Activated naive CD4-positive, alpha-beta T cell treated with anti-CD3 and anti-CD28 coated beads, Interleukin-2, amount 10 ng/mL, durations not matched to agents 7 days and 5 days (primary cell): ENCODE measurements at regions not wholly inside any gene's neighbourhood (a gene's known extent, or its start where the extent isn't known, plus 50 kb on each side); places are given as distances from the start of the nearest gene placed in this dataset.
"Not testable (repeated sequence)": the region's sequence is repeated elsewhere in the genome, so short reads cannot be mapped to it uniquely, and the experiment has no call there.

Experiments
- CTCF ChIA-PET: fragments of 350-600 bp; sonication (Branson Sonifier 250); formaldehyde crosslinking; loops from one replicate; lab custom pipeline; 2021; ENCODE audit warnings: antibody characterized with exemption; lab: Charles Lee
- DNase-seq: peaks from one replicate; pipeline ENCODE4 v3.0.0-alpha.2; 2020
- H3K27ac Mint-ChIP-seq: one replicate; pipeline ENCODE4 v1.8.0; 2021; ENCODE audit warnings: mild to moderate bottlenecking, moderate library complexity, mixed read lengths
- H3K27me3 Mint-ChIP-seq: one replicate; pipeline ENCODE4 v1.8.0; 2021; ENCODE audit warnings: mild to moderate bottlenecking, mixed read lengths
- H3K36me3 Mint-ChIP-seq: one replicate; pipeline ENCODE4 v1.8.0; 2021; ENCODE audit warnings: mixed read lengths
- H3K4me1 Mint-ChIP-seq: one replicate; pipeline ENCODE4 v1.8.0; 2021; ENCODE audit warnings: mixed read lengths
- H3K4me3 Mint-ChIP-seq: one replicate; pipeline ENCODE4 v1.8.0; 2021; ENCODE audit warnings: mild to moderate bottlenecking, moderate library complexity, mixed read lengths
- H3K9me3 Mint-ChIP-seq: one replicate; pipeline ENCODE4 v1.8.0; 2021; ENCODE audit warnings: mixed read lengths

- no peak for DNase-seq
- CTCF ChIA-PET, result no interaction called here
- peaks cover 12% of the 10 kb centered on the region for H3K27me3 Mint-ChIP-seq
- no peaks in the 10 kb centered on the region for H3K9me3 Mint-ChIP-seq
- H3K4me3 Mint-ChIP-seq, result no peak overlapping the region
- H3K36me3 Mint-ChIP-seq, result no peaks in the 10 kb centered on the region
- H3K27ac Mint-ChIP-seq, result no peak overlapping the region
- H3K4me1 Mint-ChIP-seq, result no peaks in the 10 kb centered on the region
Measured at GRCh38 chr6:167403427-167403826, 78.5 kb downstream of the TTLL2 start.

DNA sequence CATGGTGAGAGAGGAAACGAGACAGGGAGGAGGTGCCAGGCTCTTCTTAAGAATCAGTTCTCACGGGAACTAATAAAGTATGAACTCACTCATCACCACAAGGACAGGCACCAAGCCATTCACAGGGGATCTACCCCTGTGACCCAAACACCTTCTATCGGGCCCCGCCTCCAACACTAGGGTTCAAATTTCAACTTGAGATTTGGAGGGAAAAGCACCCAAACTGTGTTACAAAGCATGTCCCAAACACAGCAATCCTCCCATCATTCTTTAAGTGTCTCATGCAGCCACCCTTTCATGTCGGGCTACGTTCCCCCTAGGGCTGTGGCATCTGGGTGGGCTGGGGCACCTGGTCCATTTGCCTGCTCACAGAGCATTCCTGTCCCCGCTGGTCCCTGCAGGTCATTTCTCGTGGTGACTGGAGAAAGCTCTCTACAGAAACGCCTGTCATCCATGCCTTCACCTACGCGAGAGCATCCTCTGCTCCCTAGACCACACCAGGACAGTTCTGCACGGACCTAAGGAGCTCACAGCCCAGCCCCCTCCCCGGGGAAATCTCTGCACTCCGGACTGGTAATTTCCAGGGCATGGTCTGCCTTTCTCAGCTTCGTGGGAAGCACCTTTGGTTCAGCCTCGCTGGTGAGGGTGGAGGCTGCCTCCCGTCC, 79.6 kb downstream of the TTLL2 start:
- no peak overlapping the region for H3K27ac Mint-ChIP-seq
- H3K9me3 Mint-ChIP-seq, result no peaks in the 10 kb centered on the region
- H3K4me3 Mint-ChIP-seq, result no peak overlapping the region
- no peaks in the 10 kb centered on the region for H3K4me1 Mint-ChIP-seq
- peaks cover 12% of the 10 kb centered on the region for H3K27me3 Mint-ChIP-seq
- H3K36me3 Mint-ChIP-seq, result no peaks in the 10 kb centered on the region
- CTCF ChIA-PET, result no interaction called here
- DNase-seq, result no peak

DNA sequence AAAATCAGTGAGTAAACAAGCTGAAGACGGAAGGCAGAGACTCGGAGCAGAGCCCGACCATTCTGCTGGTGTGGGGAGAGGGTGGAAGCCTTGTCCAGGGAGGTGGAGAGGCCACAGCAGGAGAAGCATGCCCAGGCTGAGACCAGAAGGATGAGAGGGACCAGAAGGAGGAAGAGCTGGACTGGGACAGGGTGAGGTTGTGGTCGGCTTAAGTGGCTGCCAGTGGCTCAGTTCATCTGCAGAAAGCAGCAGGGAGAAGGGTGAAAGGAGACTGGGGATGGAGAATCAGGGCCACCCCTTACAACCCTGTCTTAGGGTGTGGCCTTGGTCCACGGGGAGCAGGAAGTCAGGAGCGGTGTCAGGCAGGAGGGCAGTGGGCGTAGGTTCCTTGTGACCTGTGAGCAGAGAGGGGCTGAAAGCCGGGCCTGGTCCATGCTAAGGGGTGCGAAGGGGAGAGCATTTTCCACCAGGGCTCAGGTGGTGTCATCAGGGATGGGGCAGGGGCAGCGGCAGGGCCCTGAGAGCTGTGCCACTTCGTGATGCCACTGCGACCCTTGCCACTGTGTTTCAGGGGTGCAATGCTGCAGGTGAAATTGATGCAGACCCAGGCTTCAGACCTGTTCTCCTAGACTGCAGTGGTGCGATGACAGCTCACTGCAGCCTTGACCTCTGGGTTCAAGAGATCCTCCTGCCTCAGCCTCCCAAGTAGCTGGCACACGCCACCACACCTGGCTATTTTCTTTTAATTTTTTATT, 81.1 kb downstream of the TTLL2 start:
- Mint-ChIP-seq H3K4me3 (no peak overlapping the region), H3K4me1 (no peaks in the 10 kb centered on the region), H3K27me3 (peaks cover 12% of the 10 kb centered on the region), H3K27ac (no peak overlapping the region), H3K36me3 (no peaks in the 10 kb centered on the region), H3K9me3 (no peaks in the 10 kb centered on the region)
- CTCF ChIA-PET, result no interaction called here
- DNase-seq, result no peak

GRCh38 chr6:167406533-167407238, 81.8 kb downstream of the TTLL2 start:
- H3K4me1 Mint-ChIP-seq, DNase-seq, H3K36me3 Mint-ChIP-seq, H3K27ac Mint-ChIP-seq, H3K27me3 Mint-ChIP-seq, H3K9me3 Mint-ChIP-seq, H3K4me3 Mint-ChIP-seq, CTCF ChIA-PET: not testable (repeated sequence)

DNA sequence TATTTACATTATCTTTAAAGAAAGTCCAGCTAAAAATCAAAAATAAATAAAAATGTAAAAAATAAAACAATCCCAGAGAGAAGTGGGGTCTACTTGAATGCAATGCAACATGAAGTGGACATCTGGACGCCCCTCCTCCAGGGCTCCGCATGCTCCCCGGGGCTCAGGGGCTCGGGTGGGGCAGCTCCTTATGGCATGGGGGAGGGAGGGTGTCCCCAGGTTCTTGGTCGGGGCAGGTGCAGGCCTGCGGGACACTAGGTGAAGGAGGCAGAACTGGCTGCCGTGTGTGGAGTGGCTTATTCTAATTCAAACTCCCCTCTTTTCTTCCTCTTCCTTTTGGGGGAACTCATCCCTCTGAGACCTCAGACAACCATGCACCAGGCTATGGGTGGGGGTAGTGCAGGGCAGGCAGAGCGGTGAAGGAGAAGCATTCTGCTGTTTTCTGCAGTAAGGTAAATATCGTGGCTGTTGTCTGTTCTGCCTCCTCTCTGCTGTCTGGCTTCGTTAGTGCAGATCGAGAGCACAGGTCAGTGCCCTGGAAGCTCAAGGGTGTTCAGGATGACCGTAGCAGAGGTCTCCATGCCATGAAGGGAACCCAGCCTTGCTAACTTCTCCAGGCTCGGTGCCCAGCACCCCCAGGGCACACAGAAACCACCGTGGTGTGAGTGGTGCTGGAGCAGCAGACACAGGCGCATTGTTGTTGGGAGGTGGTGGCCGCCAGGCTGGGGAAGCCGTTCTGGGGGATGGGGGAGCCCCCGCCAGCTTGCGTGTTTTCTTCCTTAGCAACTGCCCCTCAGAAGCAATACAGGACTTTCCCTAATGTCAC, 82.6 kb downstream of the TTLL2 start:
- H3K9me3 Mint-ChIP-seq, result no peaks in the 10 kb centered on the region
- DNase-seq, result no peak
- CTCF ChIA-PET, result no interaction called here
- no peaks in the 10 kb centered on the region for H3K4me1 Mint-ChIP-seq
- no peak overlapping the region for H3K4me3 Mint-ChIP-seq
- no peak overlapping the region for H3K27ac Mint-ChIP-seq
- H3K36me3 Mint-ChIP-seq, result no peaks in the 10 kb centered on the region
- peaks cover 10% of the 10 kb centered on the region for H3K27me3 Mint-ChIP-seq

GRCh38 chr6:167408235-167408869, 83.5 kb downstream of the TTLL2 start:
- H3K27me3 Mint-ChIP-seq, result peaks cover 11% of the 10 kb centered on the region

GRCh38 chr6:167409079-167409478, 84.2 kb downstream of the TTLL2 start:
- Mint-ChIP-seq H3K36me3 (no peaks in the 10 kb centered on the region), H3K4me1 (no peaks in the 10 kb centered on the region), H3K9me3 (no peaks in the 10 kb centered on the region), H3K27me3 (peaks cover 11% of the 10 kb centered on the region), H3K4me3 (no peak overlapping the region), H3K27ac (no peak overlapping the region)
- no peak for DNase-seq
- CTCF ChIA-PET, result no interaction called here

More at GRCh38 chr6:167408235-167408869, 83.5 kb downstream of the TTLL2 start:
- H3K36me3 Mint-ChIP-seq, result no peaks in the 10 kb centered on the region
- H3K4me3 Mint-ChIP-seq, result no peak overlapping the region
- no peak for DNase-seq
- no peaks in the 10 kb centered on the region for H3K9me3 Mint-ChIP-seq
- no peak overlapping the region for H3K27ac Mint-ChIP-seq
- no peaks in the 10 kb centered on the region for H3K4me1 Mint-ChIP-seq
- CTCF ChIA-PET, result no interaction called here

- CTCF ChIA-PET, result interaction anchor here (0.7 kb wide), 1 partner anchor 486 kb away, joined by 3 read pairs; no protein-coding TSS in a partner anchor
- Mint-ChIP-seq H3K36me3 (no peaks in the 10 kb centered on the region), H3K27ac (no peak overlapping the region), H3K27me3 (peaks cover 7% of the 10 kb centered on the region), H3K9me3 (no peaks in the 10 kb centered on the region), H3K4me3 (no peak overlapping the region), H3K4me1 (no peaks in the 10 kb centered on the region)
- DNase-seq, result no peak
Measured at GRCh38 chr6:167409694-167410093, 84.8 kb downstream of the TTLL2 start.

DNA sequence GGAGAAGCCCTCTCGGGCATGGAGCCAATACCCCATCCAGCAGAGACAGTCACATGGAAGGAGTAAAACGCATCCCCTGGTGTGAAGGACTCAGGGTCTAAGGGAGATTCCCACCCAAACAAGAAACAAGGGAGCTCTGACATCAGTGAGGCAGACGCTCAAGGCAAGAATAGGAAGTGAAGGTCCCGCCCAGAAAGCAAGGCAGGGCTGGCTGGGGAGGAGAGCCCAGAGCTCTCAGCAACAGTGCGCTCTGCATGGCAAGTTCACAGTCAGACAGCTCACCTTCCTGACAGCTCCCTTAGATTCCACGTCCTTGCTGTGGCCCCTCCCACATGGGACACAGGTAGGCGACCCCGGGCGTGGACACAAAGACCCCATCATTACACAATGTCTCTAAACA, 85.6 kb downstream of the TTLL2 start:
- H3K9me3 Mint-ChIP-seq, result no peaks in the 10 kb centered on the region
- H3K27me3 Mint-ChIP-seq, result peaks cover 7% of the 10 kb centered on the region
- H3K36me3 Mint-ChIP-seq, result no peaks in the 10 kb centered on the region
- H3K27ac Mint-ChIP-seq, result no peak overlapping the region
- no peaks in the 10 kb centered on the region for H3K4me1 Mint-ChIP-seq
- CTCF ChIA-PET, result interaction anchor here (0.7 kb wide), 1 partner anchor 486 kb away, joined by 3 read pairs; no protein-coding TSS in a partner anchor
- DNase-seq, result no peak
- H3K4me3 Mint-ChIP-seq, result no peak overlapping the region

- Mint-ChIP-seq H3K4me1 (no peaks in the 10 kb centered on the region), H3K27ac (no peak overlapping the region), H3K9me3 (no peaks in the 10 kb centered on the region), H3K36me3 (no peaks in the 10 kb centered on the region), H3K4me3 (no peak overlapping the region), H3K27me3 (peaks cover 8% of the 10 kb centered on the region)
- CTCF ChIA-PET, result no interaction called here
- DNase-seq, result no peak
Measured at GRCh38 chr6:167412506-167412905, 87.6 kb downstream of the TTLL2 start.

DNA sequence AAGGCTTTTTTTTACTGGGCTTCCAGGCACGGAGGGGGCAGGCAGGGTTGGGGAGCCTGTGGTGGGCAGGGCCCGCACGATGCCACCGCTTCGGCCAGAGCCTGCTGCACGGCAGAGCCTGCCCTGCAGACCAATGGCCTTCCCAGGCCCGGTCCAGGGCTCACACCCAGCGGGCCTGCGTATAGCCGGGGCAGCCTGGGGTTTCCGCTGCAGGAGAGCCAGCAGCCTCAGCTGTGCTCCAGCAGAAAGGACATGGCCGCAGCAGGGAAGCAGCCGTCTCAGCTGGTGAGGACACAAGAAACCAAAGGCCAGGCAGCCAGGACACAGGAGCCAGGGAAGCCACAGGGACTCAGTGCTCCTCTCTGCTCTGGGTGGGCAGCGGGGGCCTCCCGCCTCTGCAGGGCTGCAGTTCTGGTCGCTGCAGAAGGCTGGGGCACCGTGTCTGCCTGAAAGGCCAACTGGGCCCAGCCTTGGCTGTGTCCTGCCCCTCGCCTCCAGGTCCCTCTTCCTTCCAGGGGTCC, 90.6 kb downstream of the TTLL2 start:
- DNase-seq, result no peak
- H3K9me3 Mint-ChIP-seq, result no peaks in the 10 kb centered on the region
- H3K4me1 Mint-ChIP-seq, result no peaks in the 10 kb centered on the region
- H3K27me3 Mint-ChIP-seq, result peaks cover 14% of the 10 kb centered on the region
- CTCF ChIA-PET, result interaction anchor here (0.6 kb wide), 1 partner anchor 613 kb away, joined by 3 read pairs; no protein-coding TSS in a partner anchor
- H3K36me3 Mint-ChIP-seq, result no peaks in the 10 kb centered on the region
- no peak overlapping the region for H3K27ac Mint-ChIP-seq
- H3K4me3 Mint-ChIP-seq, result no peak overlapping the region

DNA sequence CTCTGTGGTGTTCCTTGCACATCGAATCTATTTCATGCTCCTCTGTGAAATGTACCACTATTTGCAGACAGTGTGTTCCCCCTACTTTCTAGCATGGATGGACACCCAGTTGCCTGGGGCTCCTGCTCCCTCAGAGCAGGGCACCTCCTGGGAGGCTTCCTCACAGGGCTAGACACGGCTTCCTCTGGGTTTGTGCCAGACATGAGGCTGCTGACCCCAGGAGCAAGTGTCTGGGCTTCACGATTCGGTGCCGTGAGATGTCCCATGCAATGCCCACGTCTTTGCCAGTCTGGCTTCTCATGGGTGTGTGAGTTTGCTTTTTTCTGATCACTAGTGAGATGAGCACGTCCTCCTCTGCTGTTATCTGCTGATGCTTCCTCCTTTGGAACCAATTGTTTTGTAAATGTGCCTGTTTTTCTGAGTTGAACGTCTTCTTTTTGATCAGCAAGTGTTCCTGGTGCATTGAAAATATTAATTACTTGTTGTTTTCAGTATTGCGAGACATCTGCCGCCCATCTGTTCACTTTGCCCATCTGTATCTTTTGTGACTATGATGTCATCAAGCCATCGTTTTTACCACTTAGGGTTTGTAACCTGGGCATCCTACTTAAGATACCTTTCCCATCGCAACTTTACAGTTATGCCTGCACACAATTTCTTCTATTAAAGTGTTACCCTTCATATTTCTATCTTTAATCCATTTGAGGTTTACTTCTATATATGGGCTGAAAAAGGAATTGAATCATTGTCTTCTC, 92.0 kb downstream of the TTLL2 start:
- H3K27me3 Mint-ChIP-seq, result peaks cover 20% of the 10 kb centered on the region
- H3K4me3 Mint-ChIP-seq, result no peak overlapping the region
- H3K36me3 Mint-ChIP-seq, result no peaks in the 10 kb centered on the region
- CTCF ChIA-PET, result no interaction called here
- no peak for DNase-seq
- H3K27ac Mint-ChIP-seq, result no peak overlapping the region
- H3K9me3 Mint-ChIP-seq, result no peaks in the 10 kb centered on the region
- no peaks in the 10 kb centered on the region for H3K4me1 Mint-ChIP-seq

- DNase-seq, result no peak
- CTCF ChIA-PET, result no interaction called here
- H3K4me1 Mint-ChIP-seq, result no peaks in the 10 kb centered on the region
- peaks cover 15% of the 10 kb centered on the region for H3K27me3 Mint-ChIP-seq
- H3K4me3 Mint-ChIP-seq, result no peak overlapping the region
- H3K9me3 Mint-ChIP-seq, result no peaks in the 10 kb centered on the region
- H3K27ac Mint-ChIP-seq, result no peak overlapping the region
- H3K36me3 Mint-ChIP-seq, result no peaks in the 10 kb centered on the region
Measured at GRCh38 chr6:167420177-167420576, 95.3 kb downstream of the TTLL2 start.
